NCI-H774 (cell line): ENCODE measurements at regions not wholly inside any gene's neighbourhood (a gene's known extent, or its start where the extent isn't known, plus 50 kb on each side); places are given as distances from the start of the nearest gene placed in this dataset.
"Not testable (repeated sequence)": the region's sequence is repeated elsewhere in the genome, so short reads cannot be mapped to it uniquely, and the experiment has no call there.

Experiments used
- DNase-seq: peaks from one replicate; lab custom pipeline; 2025; lab: John Stamatoyannopoulos, UW

GRCh38 chr13:63840551-63841421 is 2425.1 kb upstream of the PCDH20 start:
- no peak for DNase-seq

DNA sequence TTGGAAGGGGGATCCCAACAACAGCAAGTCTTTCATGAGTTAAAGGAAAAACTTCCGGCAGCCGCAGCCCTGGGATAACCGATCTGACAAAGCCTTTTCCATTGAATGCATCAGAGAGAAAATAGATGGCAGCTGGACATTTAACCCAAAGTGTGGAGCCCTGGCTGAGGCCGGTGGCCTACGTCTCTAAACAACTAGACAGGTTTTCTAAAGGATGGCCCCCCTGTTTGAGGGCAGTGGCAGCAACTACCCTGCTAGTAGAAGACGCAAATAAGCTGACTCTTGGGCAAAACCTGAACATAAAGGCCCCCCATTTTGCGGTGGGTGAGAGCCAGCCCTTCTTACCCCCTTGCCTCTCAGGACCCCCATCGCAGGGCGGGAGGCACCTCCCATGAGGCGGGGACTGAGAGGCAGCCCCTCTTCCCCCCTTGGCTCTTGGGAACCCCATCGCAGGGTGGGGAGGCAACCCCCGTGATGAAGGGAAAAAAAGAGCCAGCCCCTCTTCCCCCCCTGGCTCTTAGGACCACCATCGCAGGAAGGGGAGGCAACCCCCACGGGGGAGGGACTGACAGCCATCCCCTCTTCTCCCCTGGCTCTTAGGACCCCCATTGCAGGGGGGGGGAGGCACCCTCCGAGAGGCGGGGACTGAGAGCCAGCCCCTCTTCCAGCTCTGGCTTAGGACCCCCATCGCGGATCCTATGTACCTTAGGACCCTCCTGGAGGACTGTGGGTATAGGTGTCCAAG is 2422.9 kb upstream of the PCDH20 start:
- DNase-seq: no peak

DNA sequence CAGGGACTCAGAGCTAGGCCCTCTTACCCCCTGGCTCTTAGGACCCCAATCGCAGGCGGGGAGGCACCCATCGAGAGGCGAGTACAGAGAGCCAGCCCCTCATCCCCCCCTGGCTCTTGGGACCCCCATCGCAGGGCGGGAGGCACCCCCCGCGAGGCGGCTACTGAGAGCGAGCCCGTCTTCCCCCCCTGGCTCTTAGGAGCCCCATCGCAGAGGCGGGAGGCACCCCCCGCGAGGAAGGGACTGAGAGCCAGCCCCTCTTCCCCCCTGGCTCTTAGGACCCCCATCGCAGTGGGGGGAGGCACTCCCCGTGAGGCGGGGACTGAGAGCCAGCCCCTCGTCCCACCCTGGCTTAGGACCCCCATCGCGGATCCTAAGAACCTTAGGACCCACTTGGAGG is 2422.1 kb upstream of the PCDH20 start:
- not testable (repeated sequence) for DNase-seq

DNA sequence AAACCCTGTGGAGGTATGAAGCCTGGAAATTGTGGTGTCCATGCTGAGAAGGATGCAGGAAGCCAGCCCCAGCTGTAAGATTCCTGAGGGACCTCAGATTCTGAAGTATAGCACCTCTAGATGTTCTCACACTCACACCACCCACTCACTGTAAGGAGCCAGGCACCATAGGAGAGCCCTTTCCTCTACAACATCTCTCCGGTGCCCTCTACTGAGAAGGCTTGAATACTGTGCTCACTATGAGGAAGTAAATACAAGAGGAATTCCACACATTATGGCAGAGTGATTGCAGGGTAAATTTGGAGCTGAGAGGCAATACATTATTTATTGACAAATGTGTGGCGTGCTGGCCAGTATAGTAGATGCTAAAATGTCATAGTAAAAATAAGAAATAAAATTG is 2414.0 kb upstream of the PCDH20 start:
- DNase-seq: not testable (repeated sequence)

- DNase-seq: not testable (repeated sequence)
Observed at GRCh38 chr13:63821785-63822184, 2406.1 kb upstream of the PCDH20 start.

DNA sequence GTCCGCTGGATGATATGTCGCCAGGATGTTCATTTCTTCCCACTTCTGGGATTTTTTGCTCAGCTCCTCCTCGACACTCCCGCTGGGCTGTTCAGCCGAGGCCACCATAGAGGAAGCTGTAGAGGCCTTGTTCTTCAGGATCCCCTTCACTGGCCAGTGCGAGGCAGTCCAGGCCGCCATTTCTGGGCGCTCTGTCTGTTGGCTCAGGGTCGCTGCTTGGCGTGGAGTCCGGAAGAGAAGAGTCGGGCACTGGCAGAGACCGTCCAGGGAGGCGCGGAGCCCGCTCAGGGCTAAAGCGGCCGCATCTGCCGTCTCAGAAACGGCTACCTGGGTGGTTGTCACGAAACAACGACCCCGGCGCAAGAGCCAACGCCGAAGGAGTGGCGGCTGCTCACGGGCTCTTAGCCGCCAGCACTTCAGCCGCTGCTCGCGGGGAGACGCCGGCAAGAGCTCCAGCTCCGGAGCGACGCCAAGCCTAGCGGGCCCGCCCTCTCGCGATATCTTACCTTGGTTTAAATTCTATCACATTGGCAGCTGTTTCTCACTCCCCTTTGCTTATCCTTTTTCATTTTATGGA is 2395.9 kb upstream of the PCDH20 start:
- DNase-seq: not testable (repeated sequence)

DNA sequence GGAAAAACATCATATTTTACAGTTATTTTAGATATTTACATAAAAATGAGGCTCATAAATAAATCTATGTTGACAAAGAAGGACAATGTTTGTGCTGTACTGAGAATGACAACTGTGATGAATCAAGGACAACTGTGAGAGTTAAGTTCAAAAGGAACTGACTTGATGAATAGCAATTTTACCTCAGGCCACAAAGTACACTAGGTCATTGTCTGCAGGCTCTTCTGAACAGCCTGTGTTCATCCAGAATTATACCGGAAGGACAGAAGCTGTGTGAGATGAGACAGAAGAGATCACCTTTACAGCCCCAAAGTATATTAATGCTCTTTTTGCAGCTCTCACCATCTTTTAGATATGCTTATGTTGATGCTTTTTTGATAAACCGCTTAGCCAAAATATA is 2375.5 kb upstream of the PCDH20 start:
- DNase-seq: not testable (repeated sequence)

- no peak for DNase-seq
Observed at GRCh38 chr13:63774133-63774532, 2358.5 kb upstream of the PCDH20 start.

- DNase-seq: no peak
Observed at GRCh38 chr13:63773476-63773875, 2357.8 kb upstream of the PCDH20 start.

- DNase-seq: not testable (repeated sequence)
Observed at GRCh38 chr13:63757683-63758082, 2342.0 kb upstream of the PCDH20 start.

DNA sequence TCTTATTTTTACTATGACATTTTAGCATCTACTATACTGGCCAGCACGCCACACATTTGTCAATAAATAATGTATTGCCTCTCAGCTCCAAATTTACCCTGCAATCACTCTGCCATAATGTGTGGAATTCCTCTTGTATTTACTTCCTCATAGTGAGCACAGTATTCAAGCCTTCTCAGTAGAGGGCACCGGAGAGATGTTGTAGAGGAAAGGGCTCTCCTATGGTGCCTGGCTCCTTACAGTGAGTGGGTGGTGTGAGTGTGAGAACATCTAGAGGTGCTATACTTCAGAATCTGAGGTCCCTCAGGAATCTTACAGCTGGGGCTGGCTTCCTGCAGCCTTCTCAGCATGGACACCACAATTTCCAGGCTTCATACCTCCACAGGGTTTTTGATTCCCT is 2334.2 kb upstream of the PCDH20 start:
- DNase-seq: not testable (repeated sequence)

- not testable (repeated sequence) for DNase-seq
Observed at GRCh38 chr13:63741814-63742101, 2326.1 kb upstream of the PCDH20 start.

DNA sequence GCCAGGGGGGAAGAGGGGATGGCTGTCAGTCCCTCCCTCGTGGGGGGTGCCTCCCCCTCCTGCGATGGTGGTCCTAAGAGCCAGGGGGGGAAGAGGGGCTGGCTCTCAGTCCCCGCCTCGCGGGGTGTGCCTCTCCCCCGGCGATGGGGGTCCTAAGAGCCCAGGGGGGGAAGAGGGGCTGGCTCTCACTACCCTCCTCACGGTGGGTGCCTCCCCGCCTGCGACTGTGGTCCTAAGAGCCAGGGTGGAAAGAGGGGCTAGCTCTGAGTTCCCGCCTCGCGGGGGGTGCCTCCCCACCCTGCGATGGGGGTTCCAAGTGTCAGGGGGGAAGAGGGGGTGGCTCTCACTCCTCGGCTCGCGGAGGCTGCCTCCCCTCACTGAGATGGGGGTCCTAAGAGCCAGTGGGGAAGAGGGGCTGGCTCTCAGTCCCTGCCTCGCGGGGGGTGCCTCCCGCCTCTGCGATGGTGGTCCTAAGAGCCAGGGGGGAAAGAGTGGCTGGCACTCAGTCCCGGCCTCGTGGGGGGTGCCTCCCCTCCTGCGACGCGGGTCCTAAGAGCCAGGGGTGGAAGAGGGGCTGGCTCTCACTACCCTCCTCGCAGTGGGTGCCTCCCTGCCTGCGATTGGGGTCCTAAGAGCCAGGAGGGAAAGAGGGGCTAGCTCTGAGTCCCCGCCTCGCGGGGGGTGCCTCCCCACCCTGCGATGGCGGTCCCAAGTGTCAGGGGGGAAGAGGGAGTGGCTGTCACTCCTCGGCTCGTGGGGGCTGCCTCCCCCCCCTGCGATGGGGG is 2325.6 kb upstream of the PCDH20 start:
- no peak for DNase-seq

DNA sequence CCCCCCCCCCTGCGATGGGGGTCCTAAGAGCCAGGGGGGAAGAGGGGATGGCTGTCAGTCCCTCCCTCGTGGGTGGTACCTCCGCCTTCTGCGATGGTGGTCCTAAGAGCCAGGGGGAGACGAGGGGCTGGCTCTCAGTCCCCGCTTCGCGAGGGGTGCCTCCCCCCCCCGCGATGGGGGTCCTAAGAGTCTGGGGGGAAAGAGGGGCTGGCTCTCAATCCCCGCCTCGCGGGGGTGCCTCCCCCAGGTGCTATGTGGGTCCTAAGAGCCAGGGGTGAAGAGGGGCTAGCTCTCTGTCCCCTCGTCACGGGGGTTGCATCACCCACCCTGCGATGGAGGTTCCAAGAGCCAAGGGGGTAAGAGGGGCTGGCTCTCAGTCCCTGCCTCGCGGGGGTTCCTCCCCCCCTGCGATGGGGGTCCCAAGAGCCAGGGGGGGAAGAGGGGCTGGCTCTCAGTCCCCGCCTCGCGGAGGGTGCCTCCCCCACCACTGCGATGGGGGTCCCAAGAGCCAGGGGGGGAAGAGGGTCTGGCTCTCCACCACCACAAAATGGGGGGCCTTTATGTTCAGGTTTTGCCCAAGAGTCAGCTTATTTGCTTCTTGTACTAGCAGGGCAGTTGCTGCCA is 2323.6 kb upstream of the PCDH20 start:
- not testable (repeated sequence) for DNase-seq

DNA sequence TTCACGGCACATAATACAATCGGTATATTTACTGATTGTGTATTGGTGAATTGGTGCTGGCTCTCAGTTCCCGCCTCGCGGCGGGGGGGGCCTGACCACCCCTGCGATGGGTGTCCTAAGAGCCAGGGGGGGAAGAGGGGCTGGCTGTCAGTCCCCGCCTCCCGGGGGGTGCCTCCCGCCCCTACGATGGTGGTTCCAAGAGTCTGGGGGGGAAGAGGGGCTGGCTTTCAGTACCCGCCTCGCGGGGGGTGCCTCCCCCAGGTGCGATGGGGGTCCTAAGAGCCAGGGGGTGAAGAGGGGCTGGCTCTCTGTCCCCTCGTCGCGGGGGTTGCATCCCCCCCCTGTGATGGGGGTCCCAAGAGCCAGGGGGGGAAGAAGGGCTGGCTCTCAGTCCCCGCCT is 2321.8 kb upstream of the PCDH20 start:
- DNase-seq: no peak

DNA sequence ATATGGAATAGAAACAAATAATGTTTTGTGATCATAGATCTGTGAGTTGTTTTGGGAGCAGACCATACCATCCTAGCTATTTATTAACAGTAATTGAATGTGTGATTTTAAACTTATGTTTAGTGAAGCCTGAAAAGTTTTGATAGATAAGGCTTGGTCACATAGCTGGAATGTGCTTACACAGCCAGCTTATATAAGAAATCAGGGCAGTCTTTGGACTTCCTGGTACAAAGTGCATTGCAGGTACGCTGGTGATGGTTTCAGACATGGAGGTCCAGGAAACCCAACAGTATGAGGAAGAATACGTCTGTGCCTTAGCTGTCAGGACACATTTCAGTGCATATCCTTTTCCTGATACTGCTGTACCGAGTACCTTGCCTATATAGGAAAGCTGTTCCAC is 2316.2 kb upstream of the PCDH20 start:
- no peak for DNase-seq

GRCh38 chr13:63712159-63712558 is 2296.5 kb upstream of the PCDH20 start:
- not testable (repeated sequence) for DNase-seq

DNA sequence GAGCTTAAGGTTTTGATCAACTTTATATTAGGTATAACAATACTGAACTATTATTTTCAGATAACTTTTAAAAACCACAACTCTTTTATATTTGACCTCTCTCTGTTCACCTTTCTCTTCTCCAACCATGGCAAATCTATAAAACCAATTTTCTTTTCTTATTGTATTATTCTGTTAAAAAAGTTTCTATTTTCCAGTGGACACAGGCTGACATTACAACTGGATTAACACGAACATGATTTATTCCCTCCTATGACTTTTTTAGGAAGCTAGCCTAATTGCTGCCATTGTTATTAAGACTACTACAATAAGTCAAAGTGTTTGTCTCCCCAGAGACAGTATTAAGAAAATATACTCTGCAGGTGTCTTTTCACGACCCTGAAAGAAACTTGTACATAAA is 2291.1 kb upstream of the PCDH20 start:
- no peak for DNase-seq

GRCh38 chr13:63704521-63704920 is 2288.9 kb upstream of the PCDH20 start:
- DNase-seq: no peak

GRCh38 chr13:63700350-63700749 is 2284.7 kb upstream of the PCDH20 start:
- no peak for DNase-seq

DNA sequence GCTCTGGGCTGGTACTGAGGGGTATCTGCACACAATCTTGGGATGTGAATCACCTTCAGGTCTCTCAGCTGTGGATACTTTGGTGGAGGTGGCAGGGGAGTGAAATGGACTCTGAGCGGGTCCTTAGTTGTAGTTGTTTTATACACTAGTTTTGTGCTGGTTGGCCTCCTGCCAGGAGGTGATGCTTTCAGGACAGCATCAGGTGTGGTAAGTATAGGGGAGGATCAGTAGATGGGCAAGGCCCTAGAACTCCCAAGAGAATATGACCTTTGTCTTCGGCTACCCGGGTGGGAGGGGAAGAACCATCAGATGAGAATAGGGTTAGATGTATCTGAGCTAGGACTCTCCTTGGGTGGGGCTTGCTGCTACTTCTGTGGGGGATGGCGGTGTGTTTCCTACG is 2284.3 kb upstream of the PCDH20 start:
- no peak for DNase-seq

- no peak for DNase-seq
Observed at GRCh38 chr13:63696055-63696454, 2280.4 kb upstream of the PCDH20 start.
